Body of pancreas (tissue), 4 donors: ENCODE measurements at regions not wholly inside any gene's neighbourhood (a gene's known extent, or its start where the extent isn't known, plus 50 kb on each side); places are given as distances from the start of the nearest gene placed in this dataset.

Source experiments
- CTCF ChIP-seq, 7 experiments: fragments of 450-650 bp in 4 of 7; fragments of 200-600 bp in 3 of 7; sonication (generic) in 3 of 7; IDR thresholded peaks; one replicate each; pipeline ENCODE4 v1.5.1; 2016 to 2019; ENCODE audit warnings: antibody characterized with exemption in 7 of 7
- POLR2A ChIP-seq, 3 donors: fragments of 450-650 bp; IDR thresholded peaks; one replicate each; pipeline ENCODE4 v1.6.1; 2016; ENCODE audit warnings: antibody characterized with exemption in 3 of 3, mild to moderate bottlenecking in 2 of 3

DNA sequence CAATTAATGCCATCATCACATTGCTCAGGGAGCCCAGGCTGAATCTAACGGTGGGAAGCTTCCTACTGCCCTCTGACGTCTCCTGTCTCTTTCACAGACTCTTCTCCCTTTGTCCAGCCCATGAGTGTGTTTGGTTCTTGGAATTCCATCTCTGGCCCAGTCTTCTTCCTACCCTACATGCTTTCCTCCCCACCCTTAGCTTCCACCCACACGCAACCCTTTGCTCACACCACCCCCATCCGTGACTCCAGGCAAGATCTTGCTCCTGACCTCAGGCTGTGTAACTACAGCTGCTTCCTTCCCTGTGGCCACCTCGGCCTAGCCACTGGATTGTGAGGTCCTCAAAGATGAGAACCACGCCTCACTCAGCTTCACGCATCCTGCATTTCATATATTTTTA, 72.3 kb upstream of the THBS1 start:
- TF ChIP-seq CTCF (IDR thresholded peaks at IDR 0.05) (no peak), POLR2A (IDR thresholded peaks at IDR 0.05) (no peak)
